HG03196 (cell line): ENCODE measurements at regions not wholly inside any gene's neighbourhood (a gene's known extent, or its start where the extent isn't known, plus 50 kb on each side); places are given as distances from the start of the nearest gene placed in this dataset.

Source experiments
- ATAC-seq: cut with Tn5 transposase; IDR thresholded peaks from one replicate; pipeline ENCODE4 v1.9.1; 2021; ENCODE audit not compliant: unreplicated experiment

DNA sequence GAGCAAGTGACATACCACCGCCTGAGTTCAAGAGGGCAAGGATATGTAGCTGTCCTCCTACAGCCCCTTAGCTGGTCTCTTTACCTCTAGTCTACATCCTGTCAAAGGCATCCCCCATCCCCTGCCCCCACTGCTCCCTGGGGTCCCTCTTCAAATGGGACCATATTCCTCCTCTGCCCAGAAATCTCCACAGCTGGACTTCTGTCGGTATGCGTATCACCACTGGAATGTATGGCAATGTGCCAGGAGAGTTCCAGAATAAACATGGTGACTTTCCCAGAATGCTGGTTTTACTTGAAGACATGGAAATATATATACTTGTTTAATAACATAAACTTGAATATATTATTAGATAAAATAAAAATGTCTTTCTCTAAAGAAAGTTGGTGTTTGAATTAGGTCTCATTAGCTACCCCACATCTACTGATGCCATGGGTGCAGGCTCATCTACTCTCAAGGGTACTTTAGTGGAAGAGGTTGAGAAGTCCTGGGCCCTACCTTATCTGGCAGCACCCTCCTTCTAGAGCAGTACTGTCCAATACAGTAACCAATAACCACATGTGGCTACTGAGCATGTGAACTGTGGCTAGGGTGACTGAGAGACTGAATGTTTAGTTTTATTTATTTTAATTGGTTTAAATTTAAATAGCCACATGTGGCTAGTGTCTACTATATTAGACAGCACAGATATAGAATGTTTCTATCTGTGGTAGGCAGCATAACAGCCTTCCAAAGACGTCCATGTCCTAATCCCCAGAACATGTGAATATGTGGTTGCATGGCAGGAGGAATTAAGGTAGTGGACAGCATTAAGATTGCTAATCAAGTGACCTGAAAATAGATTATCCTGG is 181.7 kb upstream of the SLC30A5 start:
- ATAC-seq: no peak

DNA sequence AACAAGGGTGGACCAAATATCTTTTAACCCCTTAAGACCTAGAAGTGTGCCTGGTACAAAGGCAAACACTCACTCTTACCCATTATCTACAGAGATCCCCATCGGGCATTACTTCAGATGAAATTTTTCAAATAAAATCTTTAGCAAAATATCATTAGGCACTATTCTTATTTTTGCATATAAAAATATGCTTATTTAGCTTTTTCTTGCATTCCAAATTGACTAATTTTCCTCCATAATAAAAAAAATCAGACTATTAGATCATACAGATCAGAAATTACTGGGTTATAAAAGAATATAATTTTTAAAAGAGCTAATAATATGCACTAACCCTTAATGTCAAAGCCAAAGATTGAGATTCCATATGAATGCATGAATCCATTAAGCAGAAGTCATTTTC is 178.7 kb upstream of the SLC30A5 start:
- ATAC-seq: no peak

GRCh38 chr5:68918306-68918705 is 175.5 kb upstream of the SLC30A5 start:
- ATAC-seq: no peak

DNA sequence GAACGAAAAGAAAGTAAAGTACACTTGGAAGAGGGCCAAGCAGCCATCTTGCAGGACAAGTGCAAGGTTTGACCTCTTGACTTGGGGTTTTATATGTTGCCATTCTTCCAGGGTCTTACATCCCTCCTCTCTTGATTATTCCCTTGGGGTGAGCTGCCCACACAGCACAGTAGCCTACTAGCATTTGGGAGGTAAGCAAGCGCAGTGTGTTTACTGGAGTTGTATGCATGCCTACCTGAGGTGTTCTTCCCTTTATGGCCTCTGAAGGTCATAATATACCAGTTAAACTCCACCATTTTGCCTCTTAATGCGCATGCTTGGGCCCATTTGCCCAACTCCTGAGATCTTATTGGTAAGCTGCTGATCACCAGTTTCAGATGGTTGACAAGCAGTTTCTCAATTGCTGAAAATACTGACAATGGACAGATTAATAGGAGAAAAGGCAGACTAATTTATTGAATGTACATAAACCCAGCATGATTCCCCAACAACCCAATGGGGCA is 173.8 kb upstream of the SLC30A5 start:
- no peak for ATAC-seq

DNA sequence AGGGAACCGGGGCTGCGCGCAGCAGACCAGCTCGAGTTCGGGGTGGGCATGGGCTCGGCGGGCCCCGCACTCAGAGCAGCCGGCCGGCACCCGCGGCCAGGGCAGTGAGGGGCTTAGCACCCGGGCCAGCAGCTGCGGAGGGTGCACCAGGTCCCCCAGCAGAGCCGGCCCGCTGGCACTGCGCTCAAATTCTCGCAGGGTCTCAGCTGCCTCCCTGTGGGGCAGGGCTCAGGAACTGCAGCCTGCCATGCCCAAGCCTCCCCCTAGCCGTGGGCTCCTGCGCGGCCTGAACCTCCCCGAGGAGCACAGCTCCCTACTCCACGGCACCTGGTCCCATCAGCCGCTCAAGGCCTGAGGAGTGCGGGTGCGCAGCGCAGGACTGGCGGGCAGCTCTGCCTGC is 172.9 kb upstream of the SLC30A5 start:
- ATAC-seq: no peak

DNA sequence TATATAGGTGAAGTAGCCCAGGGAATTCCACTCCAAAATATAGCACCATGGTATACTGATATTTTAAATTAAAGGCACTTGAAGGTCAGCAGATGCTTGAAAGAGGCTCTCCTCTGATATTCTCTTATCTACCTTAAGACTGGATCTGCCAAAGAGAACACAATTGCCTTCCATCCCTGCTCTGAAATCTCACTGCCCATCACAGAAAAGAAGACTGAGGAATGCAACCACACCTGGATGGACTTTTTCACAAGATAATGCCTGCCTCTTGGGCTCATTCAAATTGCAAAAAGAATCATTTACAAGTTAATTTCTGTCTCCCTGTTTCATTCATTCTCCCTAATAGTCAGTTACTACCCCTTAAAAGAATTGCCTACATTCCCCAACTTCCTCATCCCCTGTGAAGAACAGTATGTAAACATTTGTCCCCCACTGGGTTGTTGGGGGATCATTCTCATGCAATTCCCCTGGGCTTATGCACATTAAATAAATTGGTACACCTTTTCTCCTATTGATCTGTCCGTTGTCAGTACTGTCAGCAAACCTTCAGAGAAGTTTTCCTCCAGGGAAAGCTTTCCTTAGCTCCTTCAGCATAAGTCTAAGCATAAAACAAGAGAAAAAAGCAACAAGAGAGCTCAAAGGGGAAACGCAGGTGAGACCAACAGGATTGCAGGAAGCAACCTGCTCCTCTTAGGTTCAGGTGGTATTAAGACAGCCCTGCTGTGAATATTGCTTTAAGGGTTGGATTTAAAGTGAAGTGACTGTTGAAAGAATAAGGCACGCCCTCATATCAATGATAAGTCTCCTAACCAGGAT is 171.4 kb upstream of the SLC30A5 start:
- ATAC-seq: no peak

DNA sequence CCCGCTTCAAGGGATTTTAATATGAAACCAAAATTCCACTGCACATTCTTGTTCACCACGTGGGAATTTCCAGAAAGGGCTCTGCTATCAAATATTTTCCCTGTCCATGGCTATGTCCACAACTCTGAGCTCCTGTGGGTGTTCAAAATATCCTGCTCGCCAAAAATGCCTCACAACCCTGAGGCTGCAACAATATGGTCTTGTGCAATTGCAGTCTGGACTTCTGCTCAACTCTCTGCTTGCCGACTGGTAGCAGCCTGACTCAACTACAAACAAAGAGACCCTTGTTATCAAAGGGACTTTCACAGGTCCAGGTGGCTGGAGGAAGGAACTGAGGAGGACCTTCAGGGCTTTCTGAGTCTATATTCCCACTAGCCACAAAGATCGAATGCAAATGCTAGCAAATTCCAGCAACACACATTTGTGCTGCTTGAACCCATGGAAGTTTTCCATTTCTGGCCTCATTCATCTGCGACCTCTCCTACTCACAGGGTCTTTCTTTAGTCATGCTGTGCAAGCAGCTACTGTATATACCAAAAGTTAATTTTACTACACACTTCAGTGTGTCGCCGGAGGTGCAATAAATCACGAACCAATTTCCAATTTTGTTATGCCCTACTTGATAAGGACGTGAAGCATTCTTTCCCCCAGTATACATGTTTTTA is 169.2 kb upstream of the SLC30A5 start:
- no peak for ATAC-seq

- no peak for ATAC-seq
Observed at GRCh38 chr5:68928617-68929302, 165.1 kb upstream of the SLC30A5 start.

DNA sequence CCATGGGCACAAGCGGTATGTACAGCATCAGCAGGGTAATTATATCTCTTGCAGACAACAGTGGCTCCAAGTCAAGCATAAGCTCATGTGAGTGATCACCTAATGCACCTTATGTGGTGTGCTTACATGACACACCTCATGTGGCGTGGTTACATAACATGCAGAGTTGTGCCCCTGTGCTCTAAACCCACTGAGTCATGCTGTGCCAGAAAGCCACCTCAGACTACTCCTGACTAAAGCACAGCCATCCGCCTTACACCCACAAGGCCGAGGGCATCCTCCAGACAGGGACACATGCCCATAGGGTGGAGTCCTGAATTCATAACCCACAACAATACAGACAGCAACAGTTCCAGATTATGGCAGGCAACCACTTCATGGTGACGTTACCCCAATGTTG is 163.7 kb upstream of the SLC30A5 start:
- ATAC-seq: no peak

DNA sequence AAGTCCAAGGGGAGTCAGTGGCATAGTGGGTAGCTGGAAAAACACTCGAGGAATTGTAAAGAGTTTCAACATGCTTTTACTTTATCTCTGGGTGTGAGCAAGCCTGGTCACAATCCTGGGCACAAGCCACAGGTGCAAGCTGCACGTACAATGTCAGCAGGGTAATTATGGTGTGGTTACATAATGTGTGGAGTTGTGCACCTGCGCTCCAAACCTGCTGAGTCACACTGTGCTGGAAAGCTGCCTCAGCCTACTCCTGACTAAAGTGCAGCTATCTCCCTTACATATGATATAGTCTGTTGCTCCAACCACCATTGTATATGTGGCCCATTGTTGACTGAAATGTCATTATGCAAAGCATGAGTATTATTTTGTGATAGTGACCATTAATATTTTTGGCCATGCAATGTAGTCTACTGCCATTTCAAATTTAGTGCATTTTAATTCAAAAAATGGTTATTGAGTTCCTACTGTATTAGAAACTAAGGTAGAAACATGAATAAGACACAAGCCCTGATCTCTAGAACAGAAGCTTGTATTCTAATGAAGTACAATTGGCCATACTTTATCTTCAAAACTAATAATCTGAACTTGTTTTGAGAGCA is 160.9 kb upstream of the SLC30A5 start:
- no peak for ATAC-seq

DNA sequence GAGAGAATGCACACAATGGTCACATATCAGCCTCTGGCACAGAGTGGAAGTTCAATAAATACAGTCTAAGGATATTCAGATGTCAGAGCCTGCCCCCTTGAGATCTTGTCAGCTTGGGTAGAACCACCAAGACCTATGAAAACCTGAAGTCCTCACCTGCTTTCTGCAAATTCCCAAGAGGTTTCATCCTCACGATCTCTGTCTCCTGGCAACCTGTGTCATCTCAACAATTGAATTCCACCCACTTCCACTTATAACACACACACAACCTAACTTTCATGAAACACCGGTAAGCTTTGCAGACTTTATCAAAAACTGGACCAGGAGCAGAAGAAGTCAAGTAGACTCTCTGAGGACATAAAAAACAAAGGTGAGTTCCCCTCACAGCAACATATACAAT is 151.6 kb upstream of the SLC30A5 start:
- no peak for ATAC-seq

GRCh38 chr5:68946728-68947127 is 147.1 kb upstream of the SLC30A5 start:
- no peak for ATAC-seq

GRCh38 chr5:68947986-68948385 is 145.8 kb upstream of the SLC30A5 start:
- no peak for ATAC-seq

DNA sequence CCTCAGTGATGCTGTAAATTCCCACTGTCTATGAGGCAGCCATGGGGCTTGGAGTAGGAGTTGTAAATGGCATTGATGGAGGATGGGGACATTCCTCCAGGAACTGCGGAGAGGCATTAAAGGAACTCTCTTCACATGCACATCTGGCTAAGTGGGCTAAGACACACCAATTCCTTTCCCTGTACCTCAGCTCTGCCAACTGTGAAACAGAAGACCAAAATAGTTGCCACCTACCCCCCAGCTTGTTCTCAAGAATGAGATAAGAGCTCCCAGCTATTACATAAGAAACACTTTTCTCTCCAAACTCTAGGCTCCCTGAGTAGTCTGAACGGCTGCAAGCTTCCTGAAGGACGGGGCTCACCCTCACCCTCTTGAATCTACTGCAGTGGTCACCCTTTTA is 144.6 kb upstream of the SLC30A5 start:
- ATAC-seq: no peak

GRCh38 chr5:68949711-68950110 is 144.1 kb upstream of the SLC30A5 start:
- ATAC-seq: no peak

DNA sequence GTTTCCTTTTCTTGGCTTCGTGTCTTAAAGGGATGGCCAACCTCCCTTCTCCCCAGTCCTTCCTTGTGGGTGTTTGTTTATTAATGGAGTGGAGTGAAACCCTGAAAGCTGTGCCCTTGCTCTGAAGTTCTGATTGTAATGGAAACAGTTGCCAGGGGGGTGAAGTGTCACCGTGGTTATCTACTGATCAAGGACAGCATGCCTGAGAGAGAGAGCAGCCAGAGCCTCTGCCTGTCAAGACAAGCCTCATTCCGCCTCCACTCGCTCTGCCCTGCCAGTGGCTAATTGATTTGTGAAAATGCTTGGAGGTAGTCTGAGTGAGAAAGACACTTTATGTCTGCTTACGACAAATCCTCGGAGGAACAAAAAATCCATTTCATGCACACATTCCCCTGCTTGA is 143.7 kb upstream of the SLC30A5 start:
- ATAC-seq: no peak

GRCh38 chr5:68950930-68951329 is 142.9 kb upstream of the SLC30A5 start:
- ATAC-seq: no peak

GRCh38 chr5:68953231-68953874 is 140.5 kb upstream of the SLC30A5 start:
- ATAC-seq: no peak

- ATAC-seq: no peak
Observed at GRCh38 chr5:68953875-68954617, 139.8 kb upstream of the SLC30A5 start.

- no peak for ATAC-seq
Observed at GRCh38 chr5:68954618-68954910, 139.2 kb upstream of the SLC30A5 start.
